ENCODE measurements at regions not wholly inside any gene's neighbourhood (a gene's known extent, or its start where the extent isn't known, plus 50 kb on each side); places are given as distances from the start of the nearest gene placed in this dataset.

DNA sequence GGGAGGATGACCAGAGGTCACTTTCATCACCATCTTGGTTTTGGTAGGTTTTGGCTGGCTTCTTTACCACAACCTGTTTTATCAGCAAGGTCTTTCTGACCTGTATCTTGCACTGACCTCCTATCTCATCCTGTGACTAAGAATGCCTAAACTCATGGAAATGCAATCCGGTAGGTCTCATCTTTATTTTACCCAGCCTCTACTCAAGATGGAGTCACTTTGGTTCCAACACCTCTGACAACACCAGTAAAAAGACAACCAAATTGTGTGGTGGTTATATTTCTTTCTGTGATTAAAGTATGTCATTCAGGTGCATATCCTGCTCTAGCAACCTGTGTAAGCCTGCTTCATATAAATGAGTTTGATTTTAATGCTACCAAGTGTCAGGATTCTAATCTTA is 636.7 kb downstream of the PCDH7 start:
- TF ChIP-seq, protein P1, sequence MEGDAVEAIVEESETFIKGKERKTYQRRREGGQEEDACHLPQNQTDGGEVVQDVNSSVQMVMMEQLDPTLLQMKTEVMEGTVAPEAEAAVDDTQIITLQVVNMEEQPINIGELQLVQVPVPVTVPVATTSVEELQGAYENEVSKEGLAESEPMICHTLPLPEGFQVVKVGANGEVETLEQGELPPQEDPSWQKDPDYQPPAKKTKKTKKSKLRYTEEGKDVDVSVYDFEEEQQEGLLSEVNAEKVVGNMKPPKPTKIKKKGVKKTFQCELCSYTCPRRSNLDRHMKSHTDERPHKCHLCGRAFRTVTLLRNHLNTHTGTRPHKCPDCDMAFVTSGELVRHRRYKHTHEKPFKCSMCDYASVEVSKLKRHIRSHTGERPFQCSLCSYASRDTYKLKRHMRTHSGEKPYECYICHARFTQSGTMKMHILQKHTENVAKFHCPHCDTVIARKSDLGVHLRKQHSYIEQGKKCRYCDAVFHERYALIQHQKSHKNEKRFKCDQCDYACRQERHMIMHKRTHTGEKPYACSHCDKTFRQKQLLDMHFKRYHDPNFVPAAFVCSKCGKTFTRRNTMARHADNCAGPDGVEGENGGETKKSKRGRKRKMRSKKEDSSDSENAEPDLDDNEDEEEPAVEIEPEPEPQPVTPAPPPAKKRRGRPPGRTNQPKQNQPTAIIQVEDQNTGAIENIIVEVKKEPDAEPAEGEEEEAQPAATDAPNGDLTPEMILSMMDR (IDR thresholded peaks at IDR 0.05), result no peak
- Mint-ChIP-seq H3K36me3 (ENCODE audit: unreplicated experiment) (no peaks in the 10 kb centered on the region), H3K9me3 (ENCODE audit: unreplicated experiment) (no peaks in the 10 kb centered on the region), H3K4me3 (ENCODE audit: unreplicated experiment) (no peak overlapping the region), H3K27me3 (ENCODE audit: unreplicated experiment) (no peaks in the 10 kb centered on the region), H3K4me1 (ENCODE audit: unreplicated experiment) (no peaks in the 10 kb centered on the region), H3K27ac (ENCODE audit: unreplicated experiment) (no peak overlapping the region)
- DNase-seq (ENCODE audit: extremely low spot score, unreplicated experiment), result no peak

DNA sequence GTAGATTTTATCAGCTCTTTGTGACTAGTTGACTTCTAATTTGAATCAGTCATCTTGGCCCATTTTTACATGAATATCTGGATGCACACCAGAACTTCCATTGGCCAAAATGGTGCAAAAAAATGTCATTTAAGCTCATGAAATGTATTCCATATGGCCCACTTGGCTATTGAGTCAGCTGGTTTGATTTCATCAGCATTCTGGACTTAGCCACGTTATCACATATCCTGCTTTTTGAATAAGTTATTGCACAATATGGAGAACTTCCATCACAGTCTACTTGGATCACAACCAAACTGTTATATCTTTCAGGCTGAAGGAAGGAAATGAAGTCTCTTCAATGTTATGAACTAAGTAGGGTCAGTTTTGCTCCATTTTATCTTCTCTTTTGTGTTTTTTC is 640.6 kb downstream of the PCDH7 start:
- no peak for DNase-seq (ENCODE audit: extremely low spot score, unreplicated experiment)
- H3K9me3 Mint-ChIP-seq (ENCODE audit: unreplicated experiment), result peaks cover 5% of the 10 kb centered on the region
- H3K4me1 Mint-ChIP-seq (ENCODE audit: unreplicated experiment), result no peaks in the 10 kb centered on the region
- TF ChIP-seq, protein P1 (IDR thresholded peaks at IDR 0.05), result no peak
- no peaks in the 10 kb centered on the region for H3K27me3 Mint-ChIP-seq (ENCODE audit: unreplicated experiment)
- H3K4me3 Mint-ChIP-seq (ENCODE audit: unreplicated experiment), result no peak overlapping the region
- H3K36me3 Mint-ChIP-seq (ENCODE audit: unreplicated experiment), result no peaks in the 10 kb centered on the region
- no peak overlapping the region for H3K27ac Mint-ChIP-seq (ENCODE audit: unreplicated experiment)

DNA sequence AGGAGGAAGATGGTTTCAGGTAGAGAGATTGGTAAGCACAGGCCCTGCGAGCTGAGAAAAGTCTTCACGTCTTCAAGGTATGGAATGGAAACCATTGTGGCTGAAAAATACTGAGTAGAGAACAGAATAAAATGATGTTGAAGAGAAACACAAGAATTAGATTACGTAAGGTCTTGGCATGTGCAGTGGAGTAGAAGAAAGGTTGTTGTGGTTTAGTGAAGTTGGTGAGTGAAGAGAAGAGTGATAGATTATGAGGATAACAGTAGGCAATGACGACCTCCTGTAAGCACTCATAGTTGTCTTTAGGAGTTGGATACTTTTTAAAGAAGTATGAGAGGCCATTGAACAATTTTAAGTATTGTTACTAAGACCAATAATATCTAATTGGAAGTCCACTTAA is 642.6 kb downstream of the PCDH7 start:
- Mint-ChIP-seq H3K27ac (ENCODE audit: unreplicated experiment) (no peak overlapping the region), H3K27me3 (ENCODE audit: unreplicated experiment) (no peaks in the 10 kb centered on the region), H3K4me1 (ENCODE audit: unreplicated experiment) (no peaks in the 10 kb centered on the region), H3K9me3 (ENCODE audit: unreplicated experiment) (peaks cover 5% of the 10 kb centered on the region), H3K4me3 (ENCODE audit: unreplicated experiment) (no peak overlapping the region), H3K36me3 (ENCODE audit: unreplicated experiment) (no peaks in the 10 kb centered on the region)
- DNase-seq (ENCODE audit: extremely low spot score, unreplicated experiment), result no peak
- TF ChIP-seq, protein P1 (IDR thresholded peaks at IDR 0.05), result no peak

DNA sequence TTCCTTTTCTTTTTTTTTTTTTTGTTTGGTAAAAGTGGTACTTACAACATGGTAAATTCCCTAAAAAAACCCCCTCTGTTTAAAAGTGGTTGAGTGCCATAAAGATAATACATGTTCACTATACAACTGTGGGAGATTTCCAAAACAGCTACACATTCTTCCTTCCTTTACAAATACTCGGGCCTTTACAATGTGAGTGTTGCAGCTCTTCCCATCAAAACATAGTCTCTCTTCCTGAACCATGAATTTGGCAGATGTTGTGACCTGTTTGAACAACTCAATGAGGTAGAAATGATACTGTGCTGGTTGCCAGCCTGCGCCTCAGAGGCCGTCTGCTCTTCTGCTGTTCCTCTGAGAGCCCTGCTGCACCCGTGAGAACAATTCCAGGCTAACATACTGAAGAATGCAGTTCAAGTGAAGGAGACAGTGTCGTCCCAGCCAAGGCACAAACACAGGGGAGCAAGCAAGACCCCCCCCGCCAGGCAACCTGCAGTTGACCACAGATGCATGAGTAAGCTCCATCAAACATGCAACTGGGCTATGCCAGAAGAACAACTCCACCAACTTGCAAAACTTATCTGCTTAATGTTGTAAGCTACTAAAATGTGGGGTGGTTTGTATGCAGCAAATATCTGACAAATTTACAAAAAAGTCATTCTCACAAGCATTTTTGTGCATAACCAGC is 645.0 kb downstream of the PCDH7 start:
- Mint-ChIP-seq H3K4me1 (ENCODE audit: unreplicated experiment) (no peaks in the 10 kb centered on the region), H3K4me3 (ENCODE audit: unreplicated experiment) (no peak overlapping the region), H3K36me3 (ENCODE audit: unreplicated experiment) (no peaks in the 10 kb centered on the region), H3K27ac (ENCODE audit: unreplicated experiment) (no peak overlapping the region), H3K9me3 (ENCODE audit: unreplicated experiment) (peaks cover 5% of the 10 kb centered on the region), H3K27me3 (ENCODE audit: unreplicated experiment) (no peaks in the 10 kb centered on the region)
- DNase-seq (ENCODE audit: extremely low spot score, unreplicated experiment), result no peak
- TF ChIP-seq, protein P1 (IDR thresholded peaks at IDR 0.05), result no peak

DNA sequence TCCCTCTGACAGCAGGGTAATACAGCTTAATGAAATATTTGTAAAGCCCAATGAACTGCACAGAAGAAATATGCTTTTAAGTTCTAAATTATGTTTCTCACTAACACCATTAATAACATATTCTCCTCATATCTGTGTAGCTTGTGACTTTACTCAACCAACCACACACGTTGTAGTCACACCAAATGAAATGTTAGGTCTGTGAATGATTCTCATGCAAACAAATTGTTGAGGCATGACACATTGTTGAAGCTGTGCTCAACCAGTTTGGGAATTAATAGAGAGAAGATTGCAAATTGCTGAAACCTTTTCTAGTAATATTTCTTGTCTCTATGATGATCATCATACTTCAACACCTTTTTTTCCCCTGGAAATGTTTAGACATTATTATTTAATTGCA is 645.9 kb downstream of the PCDH7 start:
- Mint-ChIP-seq H3K4me3 (ENCODE audit: unreplicated experiment) (no peak overlapping the region), H3K4me1 (ENCODE audit: unreplicated experiment) (no peaks in the 10 kb centered on the region), H3K27me3 (ENCODE audit: unreplicated experiment) (no peaks in the 10 kb centered on the region), H3K36me3 (ENCODE audit: unreplicated experiment) (no peaks in the 10 kb centered on the region), H3K27ac (ENCODE audit: unreplicated experiment) (no peak overlapping the region), H3K9me3 (ENCODE audit: unreplicated experiment) (peaks cover 5% of the 10 kb centered on the region)
- DNase-seq (ENCODE audit: extremely low spot score, unreplicated experiment), result no peak
- TF ChIP-seq, protein P1 (IDR thresholded peaks at IDR 0.05), result no peak
